ENCODE measurements at regions not wholly inside any gene's neighbourhood (a gene's known extent, or its start where the extent isn't known, plus 50 kb on each side); places are given as distances from the start of the nearest gene placed in this dataset.

GRCh38 chr4:138674209-138674608 is 341.4 kb upstream of the NOCT start:
- Histone ChIP-seq H3K4me1 (no peaks in the 10 kb centered on the region), H3K27me3 (no peaks in the 10 kb centered on the region), H3K4me3 (no peak overlapping the region), H3K9me3 (no peaks in the 10 kb centered on the region), H3K27ac (no peak overlapping the region), H3K36me3 (no peaks in the 10 kb centered on the region)
- no peak for DNase-seq
- no peak for TF ChIP-seq POLR2A (IDR thresholded peaks at IDR 0.05)
- intact Hi-C loops (cut with DNase I; ENCODE audit: low total_unique reads), result no loop called here

- no peak for TF ChIP-seq POLR2A (IDR thresholded peaks at IDR 0.05)
- no peak overlapping the region for H3K4me3 ChIP-seq
- DNase-seq, result no peak
- intact Hi-C loops (cut with DNase I; ENCODE audit: low total_unique reads), result no loop called here
- H3K4me1 ChIP-seq, result no peaks in the 10 kb centered on the region
- H3K27ac ChIP-seq, result no peak overlapping the region
- no peaks in the 10 kb centered on the region for H3K9me3 ChIP-seq
- H3K27me3 ChIP-seq, result no peaks in the 10 kb centered on the region
- H3K36me3 ChIP-seq, result no peaks in the 10 kb centered on the region
These were observed 342.5 kb upstream of the NOCT start for GRCh38 chr4:138673053-138673452.

- Histone ChIP-seq H3K9me3 (no peaks in the 10 kb centered on the region), H3K4me1 (no peaks in the 10 kb centered on the region), H3K4me3 (no peak overlapping the region), H3K27me3 (no peaks in the 10 kb centered on the region), H3K36me3 (no peaks in the 10 kb centered on the region), H3K27ac (no peak overlapping the region)
- no peak for DNase-seq
- TF ChIP-seq POLR2A (IDR thresholded peaks at IDR 0.05) (no peak), CTCF (IDR thresholded peaks at IDR 0.05) (no peak)
- intact Hi-C loops (cut with DNase I; ENCODE audit: low total_unique reads), result no loop called here
These were observed 343.1 kb upstream of the NOCT start for GRCh38 chr4:138672393-138672976.

- Histone ChIP-seq H3K36me3 (no peaks in the 10 kb centered on the region), H3K27ac (no peak overlapping the region), H3K4me1 (no peaks in the 10 kb centered on the region), H3K4me3 (no peak overlapping the region), H3K27me3 (no peaks in the 10 kb centered on the region), H3K9me3 (no peaks in the 10 kb centered on the region)
- intact Hi-C loops (cut with DNase I; ENCODE audit: low total_unique reads), result no loop called here
- no peak for TF ChIP-seq CTCF (IDR thresholded peaks at IDR 0.05)
- no peak for TF ChIP-seq POLR2A (IDR thresholded peaks at IDR 0.05)
- no peak for DNase-seq
These were observed 343.9 kb upstream of the NOCT start for GRCh38 chr4:138671606-138672084.

GRCh38 chr4:138671106-138671505 is 344.5 kb upstream of the NOCT start:
- Histone ChIP-seq H3K36me3 (no peaks in the 10 kb centered on the region), H3K9me3 (no peaks in the 10 kb centered on the region), H3K4me1 (no peaks in the 10 kb centered on the region), H3K27me3 (no peaks in the 10 kb centered on the region), H3K27ac (no peak overlapping the region), H3K4me3 (no peak overlapping the region)
- intact Hi-C loops (cut with DNase I; ENCODE audit: low total_unique reads), result no loop called here
- no peak for TF ChIP-seq CTCF (IDR thresholded peaks at IDR 0.05)
- no peak for TF ChIP-seq POLR2A (IDR thresholded peaks at IDR 0.05)
- no peak for DNase-seq

- no peaks in the 10 kb centered on the region for H3K4me1 ChIP-seq
- no peaks in the 10 kb centered on the region for H3K36me3 ChIP-seq
- no peak for TF ChIP-seq CTCF (IDR thresholded peaks at IDR 0.05)
- TF ChIP-seq POLR2A (IDR thresholded peaks at IDR 0.05), result no peak
- no peak overlapping the region for H3K27ac ChIP-seq
- H3K9me3 ChIP-seq, result no peaks in the 10 kb centered on the region
- intact Hi-C loops (cut with DNase I; ENCODE audit: low total_unique reads), result no loop called here
- H3K27me3 ChIP-seq, result no peaks in the 10 kb centered on the region
- no peak for DNase-seq
- H3K4me3 ChIP-seq, result no peak overlapping the region
These were observed 344.9 kb upstream of the NOCT start for GRCh38 chr4:138670681-138671080.

Data from uterus (tissue), 3 donors.